ENCODE measurements at regions not wholly inside any gene's neighbourhood (a gene's known extent, or its start where the extent isn't known, plus 50 kb on each side); places are given as distances from the start of the nearest gene placed in this dataset.
"Not testable (repeated sequence)": the region's sequence is repeated elsewhere in the genome, so short reads cannot be mapped to it uniquely, and the experiment has no call there.

GRCh38 chr3:40680685-40681657 is 156.2 kb downstream of the ZNF621 start:
- in situ Hi-C loops (cut with MboI; ENCODE audit: low sequenced_read_pairs, unreplicated experiment), result no loop called here
- TF ChIP-seq, protein P1, sequence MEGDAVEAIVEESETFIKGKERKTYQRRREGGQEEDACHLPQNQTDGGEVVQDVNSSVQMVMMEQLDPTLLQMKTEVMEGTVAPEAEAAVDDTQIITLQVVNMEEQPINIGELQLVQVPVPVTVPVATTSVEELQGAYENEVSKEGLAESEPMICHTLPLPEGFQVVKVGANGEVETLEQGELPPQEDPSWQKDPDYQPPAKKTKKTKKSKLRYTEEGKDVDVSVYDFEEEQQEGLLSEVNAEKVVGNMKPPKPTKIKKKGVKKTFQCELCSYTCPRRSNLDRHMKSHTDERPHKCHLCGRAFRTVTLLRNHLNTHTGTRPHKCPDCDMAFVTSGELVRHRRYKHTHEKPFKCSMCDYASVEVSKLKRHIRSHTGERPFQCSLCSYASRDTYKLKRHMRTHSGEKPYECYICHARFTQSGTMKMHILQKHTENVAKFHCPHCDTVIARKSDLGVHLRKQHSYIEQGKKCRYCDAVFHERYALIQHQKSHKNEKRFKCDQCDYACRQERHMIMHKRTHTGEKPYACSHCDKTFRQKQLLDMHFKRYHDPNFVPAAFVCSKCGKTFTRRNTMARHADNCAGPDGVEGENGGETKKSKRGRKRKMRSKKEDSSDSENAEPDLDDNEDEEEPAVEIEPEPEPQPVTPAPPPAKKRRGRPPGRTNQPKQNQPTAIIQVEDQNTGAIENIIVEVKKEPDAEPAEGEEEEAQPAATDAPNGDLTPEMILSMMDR (IDR thresholded peaks at IDR 0.05; ENCODE audit: borderline replicate concordance, control extremely low read depth, extremely low read depth, insufficient read depth, missing control alignments), result no peak
- DNase-seq (ENCODE audit: low spot score), result no peak

DNA sequence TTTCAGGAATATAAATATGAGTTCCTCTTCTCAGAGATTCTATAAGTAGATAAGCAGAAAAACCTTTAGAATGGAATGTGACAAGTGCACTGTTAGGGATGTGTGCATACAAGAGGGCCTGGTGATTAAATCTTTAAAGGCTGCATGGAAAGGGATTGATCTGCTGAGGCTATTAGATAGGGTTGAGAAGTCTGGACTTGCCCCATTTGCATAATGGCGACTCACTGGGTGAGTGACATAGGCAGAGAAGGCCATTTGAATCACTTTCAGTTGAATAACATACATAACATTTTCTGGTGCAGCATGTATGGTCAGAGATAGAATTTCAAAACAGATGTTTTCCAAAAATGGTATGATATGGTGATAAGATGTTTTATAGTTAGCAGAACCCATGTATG is 156.9 kb downstream of the ZNF621 start:
- DNase-seq (ENCODE audit: low spot score), result no peak
- TF ChIP-seq, protein P1 (IDR thresholded peaks at IDR 0.05; ENCODE audit: borderline replicate concordance, control extremely low read depth, extremely low read depth, insufficient read depth, missing control alignments), result no peak
- in situ Hi-C loops (cut with MboI; ENCODE audit: low sequenced_read_pairs, unreplicated experiment), result no loop called here

DNA sequence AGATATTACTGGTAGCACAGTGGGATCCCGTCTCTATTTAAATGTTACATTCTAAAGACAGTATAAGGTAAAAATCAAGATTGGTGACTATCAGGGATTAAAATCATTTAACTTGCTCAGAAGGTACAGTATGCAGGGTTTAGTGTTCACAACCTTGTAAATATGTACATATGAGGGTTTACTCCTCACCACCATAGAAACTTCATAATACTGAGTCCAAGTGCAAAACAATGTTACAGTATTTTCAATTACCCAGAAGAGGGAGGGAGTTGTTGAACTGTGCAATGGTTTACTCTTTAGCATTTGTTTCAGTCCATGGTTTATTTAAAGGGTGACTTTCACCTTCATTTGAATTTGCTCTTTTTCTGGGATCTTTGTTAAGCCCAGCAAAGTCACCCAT is 165.1 kb downstream of the ZNF621 start:
- TF ChIP-seq, protein P1 (IDR thresholded peaks at IDR 0.05; ENCODE audit: borderline replicate concordance, control extremely low read depth, extremely low read depth, insufficient read depth, missing control alignments), result no peak
- in situ Hi-C loops (cut with MboI; ENCODE audit: low sequenced_read_pairs, unreplicated experiment), result no loop called here
- DNase-seq (ENCODE audit: low spot score), result no peak

- in situ Hi-C loops (cut with MboI; ENCODE audit: low sequenced_read_pairs, unreplicated experiment), result no loop called here
- DNase-seq (ENCODE audit: low spot score), result no peak
- TF ChIP-seq, protein P1 (IDR thresholded peaks at IDR 0.05; ENCODE audit: borderline replicate concordance, control extremely low read depth, extremely low read depth, insufficient read depth, missing control alignments), result no peak
These were observed 166.1 kb downstream of the ZNF621 start for GRCh38 chr3:40690749-40691451.

- TF ChIP-seq, protein P1 (IDR thresholded peaks at IDR 0.05; ENCODE audit: borderline replicate concordance, control extremely low read depth, extremely low read depth, insufficient read depth, missing control alignments), result no peak
These were observed 166.7 kb downstream of the ZNF621 start for GRCh38 chr3:40691452-40691861.

DNA sequence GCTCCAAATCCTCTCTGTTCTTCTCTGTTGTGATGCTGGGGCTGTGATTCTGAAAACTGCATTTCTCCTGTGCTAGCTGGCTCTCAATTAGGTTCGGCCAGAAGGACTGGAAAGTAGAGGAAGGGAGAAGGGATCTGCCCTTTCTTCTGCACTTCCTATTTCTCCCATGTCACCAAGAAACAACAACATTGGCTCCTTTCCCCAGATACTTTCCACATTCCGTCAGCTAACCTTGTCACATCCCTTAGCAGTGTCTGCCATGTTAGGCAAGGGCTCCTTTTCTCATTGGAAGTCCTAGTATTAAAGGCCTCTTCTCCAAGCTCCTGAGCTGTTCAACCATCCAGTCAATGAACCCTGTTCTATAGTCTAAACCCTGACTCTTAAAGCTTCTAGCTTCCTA is 171.1 kb downstream of the ZNF621 start:
- TF ChIP-seq, protein P1 (IDR thresholded peaks at IDR 0.05; ENCODE audit: borderline replicate concordance, control extremely low read depth, extremely low read depth, insufficient read depth, missing control alignments), result no peak
- in situ Hi-C loops (cut with MboI; ENCODE audit: low sequenced_read_pairs, unreplicated experiment), result no loop called here
- DNase-seq (ENCODE audit: low spot score), result no peak

More at GRCh38 chr3:40691452-40691861, 166.7 kb downstream of the ZNF621 start:
- DNase-seq (ENCODE audit: low spot score), result no peak
- in situ Hi-C loops (cut with MboI; ENCODE audit: low sequenced_read_pairs, unreplicated experiment), result no loop called here

GRCh38 chr3:40698611-40699010 is 173.9 kb downstream of the ZNF621 start:
- DNase-seq (ENCODE audit: low spot score); in situ Hi-C loops (cut with MboI; ENCODE audit: low sequenced_read_pairs, unreplicated experiment): not testable (repeated sequence)

Data from GM13976 (cell line).